C4-2B (cell line): ENCODE measurements at regions not wholly inside any gene's neighbourhood (a gene's known extent, or its start where the extent isn't known, plus 50 kb on each side); places are given as distances from the start of the nearest gene placed in this dataset.

Source experiments
- H3K27ac ChIP-seq: fragments of 450-650 bp; 2 replicates; pipeline ENCODE4 v1.5.1; 2017
- ZFX ChIP-seq: fragments of 450-650 bp; IDR thresholded peaks from 2 replicates; pipeline ENCODE4 v1.6.1; 2017
- TF ChIP-seq, protein P1 (sequence below): fragments of 450-650 bp; conservative IDR thresholded peaks from 2 replicates; pipeline ENCODE4 v1.5.1; 2017; ENCODE audit warnings: mild to moderate bottlenecking

DNA sequence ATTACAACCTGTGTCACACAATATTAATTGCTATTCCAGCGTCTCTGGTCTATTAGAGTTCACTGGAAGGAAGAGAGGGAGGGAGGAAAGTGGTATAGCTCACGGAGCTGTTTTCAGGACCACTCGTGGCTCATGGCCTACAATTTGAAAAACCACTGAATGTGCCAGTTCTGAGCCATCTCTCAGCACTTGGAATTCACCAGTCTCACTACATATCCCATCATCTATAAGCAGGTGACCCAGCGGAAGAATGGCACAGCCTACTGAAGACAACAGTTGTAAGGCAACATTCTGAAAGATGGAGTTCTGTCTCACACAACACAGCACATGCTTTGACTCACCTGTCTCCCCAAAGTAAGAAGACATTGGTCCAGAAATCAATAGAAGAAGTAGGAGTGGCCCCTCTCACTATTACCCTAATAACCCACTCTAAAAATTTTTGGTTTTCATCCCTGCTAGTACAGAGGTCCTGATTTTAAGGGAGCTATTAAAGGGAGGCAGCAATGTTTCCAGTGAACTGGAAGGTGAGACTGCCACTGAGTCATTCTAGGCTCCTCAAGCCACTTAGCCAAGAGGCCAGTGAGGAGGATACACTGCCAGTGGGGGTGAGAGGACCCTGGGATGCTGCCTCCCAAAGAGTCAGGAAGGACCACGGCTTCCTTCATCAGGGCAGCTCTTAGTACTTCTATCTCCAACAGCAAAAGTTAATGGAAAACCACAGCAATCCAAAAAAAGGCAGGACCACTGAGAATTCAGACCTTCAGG is 50.0 kb upstream of the DOCK9 start:
- no peak overlapping the region for H3K27ac ChIP-seq
- no peak for TF ChIP-seq ZFX
- TF ChIP-seq, protein P1, sequence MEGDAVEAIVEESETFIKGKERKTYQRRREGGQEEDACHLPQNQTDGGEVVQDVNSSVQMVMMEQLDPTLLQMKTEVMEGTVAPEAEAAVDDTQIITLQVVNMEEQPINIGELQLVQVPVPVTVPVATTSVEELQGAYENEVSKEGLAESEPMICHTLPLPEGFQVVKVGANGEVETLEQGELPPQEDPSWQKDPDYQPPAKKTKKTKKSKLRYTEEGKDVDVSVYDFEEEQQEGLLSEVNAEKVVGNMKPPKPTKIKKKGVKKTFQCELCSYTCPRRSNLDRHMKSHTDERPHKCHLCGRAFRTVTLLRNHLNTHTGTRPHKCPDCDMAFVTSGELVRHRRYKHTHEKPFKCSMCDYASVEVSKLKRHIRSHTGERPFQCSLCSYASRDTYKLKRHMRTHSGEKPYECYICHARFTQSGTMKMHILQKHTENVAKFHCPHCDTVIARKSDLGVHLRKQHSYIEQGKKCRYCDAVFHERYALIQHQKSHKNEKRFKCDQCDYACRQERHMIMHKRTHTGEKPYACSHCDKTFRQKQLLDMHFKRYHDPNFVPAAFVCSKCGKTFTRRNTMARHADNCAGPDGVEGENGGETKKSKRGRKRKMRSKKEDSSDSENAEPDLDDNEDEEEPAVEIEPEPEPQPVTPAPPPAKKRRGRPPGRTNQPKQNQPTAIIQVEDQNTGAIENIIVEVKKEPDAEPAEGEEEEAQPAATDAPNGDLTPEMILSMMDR: no peak

DNA sequence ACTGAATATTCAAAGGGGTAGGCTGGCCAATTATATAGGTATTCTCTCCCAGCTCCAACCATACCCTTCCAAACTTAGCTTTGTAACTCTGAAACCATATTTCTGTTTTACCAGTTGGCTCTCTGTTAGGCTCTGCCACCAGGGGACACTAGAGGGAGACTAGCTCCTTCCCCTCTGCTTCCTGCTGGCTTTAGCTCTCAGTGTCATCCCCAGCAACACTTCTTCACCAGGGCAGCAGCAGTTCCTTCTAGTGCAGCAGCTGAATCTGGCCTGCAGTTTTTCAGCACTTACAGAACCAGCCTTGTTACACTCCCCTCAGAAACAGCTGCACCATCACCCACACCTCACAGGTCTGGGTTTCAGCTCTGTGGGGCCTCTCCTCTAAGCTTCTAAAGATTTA is 51.0 kb upstream of the DOCK9 start:
- no peak for TF ChIP-seq ZFX
- TF ChIP-seq, protein P1: peak; percentile 42
- no peak overlapping the region for H3K27ac ChIP-seq

DNA sequence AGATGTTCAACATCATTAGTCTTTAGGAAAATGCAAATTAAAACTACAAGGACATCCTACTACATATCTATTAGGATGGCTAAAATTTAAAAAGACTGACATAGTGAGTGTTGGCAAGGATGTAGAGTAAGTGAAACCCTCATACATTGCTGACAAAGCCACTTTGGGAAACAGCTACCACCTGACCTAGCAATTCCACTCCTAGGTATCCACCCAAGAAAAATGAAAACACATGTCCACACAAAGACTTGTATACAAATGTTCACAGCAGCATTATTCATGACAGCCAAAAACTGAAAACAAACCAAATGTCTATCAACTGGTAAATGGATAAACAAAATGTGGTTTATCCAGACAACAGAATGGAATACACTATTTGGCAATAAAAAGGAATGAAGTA is 51.7 kb upstream of the DOCK9 start:
- no peak overlapping the region for H3K27ac ChIP-seq
- TF ChIP-seq, protein P1: no peak
- no peak for TF ChIP-seq ZFX

DNA sequence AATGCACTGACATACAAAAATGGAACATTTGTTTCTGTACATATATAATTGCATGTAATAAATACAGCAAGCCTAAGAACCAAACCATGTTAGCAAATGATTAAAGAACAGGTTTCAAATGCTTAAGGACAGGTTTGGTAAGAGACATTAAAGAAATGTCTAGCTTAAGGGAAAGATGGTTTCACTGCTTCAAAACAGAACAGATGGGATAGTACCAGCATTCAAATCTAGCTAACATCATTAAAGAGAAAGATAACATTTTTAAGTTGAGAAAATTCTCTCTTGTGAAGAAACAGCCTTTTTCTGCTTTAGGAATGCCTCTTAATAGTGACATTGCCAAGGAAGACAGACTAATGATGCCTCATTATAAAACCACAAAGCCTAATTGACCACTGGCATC is 52.5 kb upstream of the DOCK9 start:
- H3K27ac ChIP-seq: no peak overlapping the region
- TF ChIP-seq, protein P1: no peak
- no peak for TF ChIP-seq ZFX

DNA sequence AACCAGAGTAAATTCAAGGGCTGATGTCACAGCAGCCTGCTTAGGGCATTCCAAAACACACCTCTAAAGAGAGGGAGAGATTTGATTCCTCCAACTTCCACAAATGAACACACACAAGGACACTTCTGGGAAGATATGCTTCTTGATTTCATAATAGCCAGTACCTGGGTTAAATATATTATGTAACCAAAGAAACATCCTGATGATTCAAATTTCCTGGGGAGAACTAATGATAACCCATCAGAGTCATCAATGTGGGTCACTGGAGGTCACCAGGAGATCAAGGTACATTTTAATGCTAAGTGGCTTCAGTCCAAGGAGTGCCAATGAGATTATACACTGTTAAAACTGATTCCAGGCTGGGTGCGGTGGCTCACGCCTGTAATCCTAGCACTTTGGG is 54.0 kb upstream of the DOCK9 start:
- H3K27ac ChIP-seq: no peak overlapping the region
- TF ChIP-seq ZFX: no peak
- TF ChIP-seq, protein P1: no peak

DNA sequence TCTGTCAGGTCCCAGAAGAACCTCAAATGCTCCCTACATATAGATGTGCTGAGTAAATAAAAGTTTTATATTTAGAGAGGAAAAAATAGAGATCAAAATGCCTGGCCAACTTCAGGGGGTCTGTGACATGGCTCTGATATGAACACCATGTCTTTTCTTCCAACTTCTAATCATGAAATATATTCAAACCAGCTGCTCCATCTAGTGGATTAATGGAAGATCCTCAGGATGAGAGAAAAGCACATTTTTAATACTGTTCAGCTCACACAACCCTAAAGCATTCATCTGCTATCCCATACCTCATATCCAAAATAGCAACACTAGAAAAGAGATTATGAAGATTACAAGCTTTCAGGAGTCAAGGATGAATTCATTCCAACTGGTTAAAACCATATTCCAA is 56.0 kb upstream of the DOCK9 start:
- TF ChIP-seq, protein P1: peak; percentile 63
- no peak for TF ChIP-seq ZFX
- no peak overlapping the region for H3K27ac ChIP-seq

DNA sequence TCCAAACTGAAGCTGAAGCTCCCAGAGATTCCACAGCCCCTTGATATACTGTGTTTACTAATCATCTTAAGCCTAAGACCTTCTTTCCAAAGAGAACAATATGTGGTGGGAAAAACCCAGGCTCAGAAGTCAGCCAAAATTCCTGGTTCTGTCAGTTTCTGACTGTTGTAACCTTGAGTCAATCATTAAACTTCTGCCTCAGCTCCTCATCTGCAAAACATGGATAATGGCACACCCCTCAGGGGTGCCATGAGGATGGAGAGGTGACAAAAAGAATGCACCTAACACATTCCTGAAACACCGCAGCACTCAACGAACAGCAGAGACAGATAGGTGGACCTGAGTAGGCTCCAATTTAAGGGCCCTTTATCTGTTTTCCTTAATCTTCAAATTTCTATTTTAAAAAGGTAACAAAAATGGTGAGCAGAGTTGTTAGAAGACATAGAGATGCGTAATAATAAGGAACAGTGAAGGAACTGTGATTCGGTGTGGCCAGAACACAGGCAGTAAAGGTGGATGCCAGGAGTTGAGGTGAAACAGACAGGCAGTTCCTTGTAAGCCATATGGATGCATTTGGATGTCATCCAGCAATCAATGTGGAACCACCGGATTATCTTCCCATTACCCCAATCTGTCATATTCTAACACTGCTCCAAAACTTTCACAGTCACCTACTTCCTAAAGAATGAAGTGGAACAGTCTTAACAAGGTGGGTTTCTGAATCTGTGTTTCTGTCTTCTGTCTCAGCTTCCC is 56.6 kb upstream of the DOCK9 start:
- TF ChIP-seq ZFX: no peak
- TF ChIP-seq, protein P1: no peak
- no peak overlapping the region for H3K27ac ChIP-seq
